ENCODE measurements at regions not wholly inside any gene's neighbourhood (a gene's known extent, or its start where the extent isn't known, plus 50 kb on each side); places are given as distances from the start of the nearest gene placed in this dataset.
"Not testable (repeated sequence)": the region's sequence is repeated elsewhere in the genome, so short reads cannot be mapped to it uniquely, and the experiment has no call there.

DNA sequence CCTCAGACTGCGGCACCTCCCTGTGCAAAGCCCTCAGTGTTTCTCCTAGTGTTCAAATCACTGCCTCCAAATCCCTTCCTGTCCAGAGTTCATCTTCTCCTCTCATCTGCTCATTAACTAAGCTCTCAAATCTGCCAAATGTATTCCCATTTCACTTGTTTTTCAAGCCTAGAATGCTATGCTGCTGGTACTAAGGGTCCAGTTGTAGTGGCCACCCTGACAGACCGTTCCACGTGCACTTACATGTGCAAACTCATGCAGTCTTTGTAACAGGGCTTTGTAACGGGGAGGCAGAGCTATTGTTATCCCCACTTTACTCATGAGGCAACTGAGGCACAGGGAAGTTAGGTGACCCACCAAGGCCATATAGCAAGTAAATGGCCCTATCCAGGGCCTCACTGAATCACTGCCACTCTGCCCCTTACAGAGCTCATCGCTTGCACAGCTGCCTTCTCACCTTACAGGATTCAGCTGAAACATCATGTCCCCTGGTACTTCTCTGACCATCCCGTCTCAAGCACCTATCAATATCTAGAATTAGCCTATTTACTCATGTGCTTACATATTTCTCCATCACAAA lies 153.0 kb upstream of the PDE1C start:
- no peak for DNase-seq (ENCODE audit: low spot score)

DNA sequence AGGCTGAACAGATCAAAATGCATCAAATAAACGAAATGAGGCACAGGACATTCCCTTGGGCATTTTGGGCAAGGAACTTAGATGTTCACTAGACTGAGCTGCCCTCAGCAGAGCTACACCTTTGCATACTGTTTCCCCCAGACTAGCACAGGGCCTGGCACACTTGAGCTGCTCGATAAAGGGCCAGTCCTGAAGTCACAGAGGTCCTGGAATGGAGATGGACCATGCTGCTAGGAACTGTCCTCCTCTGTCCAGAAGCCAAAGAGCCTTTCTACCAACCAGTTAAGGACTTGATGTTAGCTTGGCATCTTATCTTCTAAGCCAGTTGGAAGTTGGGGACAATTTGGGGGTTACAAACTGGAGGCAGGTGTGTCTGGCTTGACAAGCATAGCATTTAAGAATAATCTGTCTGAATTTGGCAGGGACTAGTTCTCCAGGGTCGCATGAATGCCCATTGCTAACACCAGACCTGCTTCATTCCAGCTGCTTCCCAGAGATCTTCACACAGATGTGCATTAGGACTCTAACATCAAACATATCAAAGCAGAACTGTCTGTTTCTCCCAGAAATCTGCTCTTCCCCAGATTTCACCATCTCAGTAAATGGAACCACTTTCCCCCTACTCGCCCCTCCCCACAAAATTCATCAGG lies 152.2 kb upstream of the PDE1C start:
- DNase-seq (ENCODE audit: low spot score), result no peak

DNA sequence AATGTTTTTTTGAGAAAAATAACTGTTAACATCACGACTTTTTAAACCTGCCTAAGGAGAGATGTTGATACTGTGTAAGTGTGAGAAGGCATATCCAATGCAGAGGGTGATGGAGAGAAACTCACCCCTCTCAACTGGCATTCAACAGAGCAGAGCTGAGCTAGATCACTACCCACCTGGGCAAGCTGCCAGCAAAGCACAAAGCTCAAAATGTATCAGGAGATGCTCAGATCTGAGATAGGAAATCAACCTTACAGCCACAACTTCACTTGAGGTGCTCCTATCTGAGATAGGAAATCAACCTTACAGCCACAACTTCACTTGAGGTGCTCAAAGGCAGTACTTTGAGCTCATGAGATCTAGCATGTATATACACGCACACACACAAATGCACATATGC lies 151.5 kb upstream of the PDE1C start:
- no peak for DNase-seq (ENCODE audit: low spot score)

DNA sequence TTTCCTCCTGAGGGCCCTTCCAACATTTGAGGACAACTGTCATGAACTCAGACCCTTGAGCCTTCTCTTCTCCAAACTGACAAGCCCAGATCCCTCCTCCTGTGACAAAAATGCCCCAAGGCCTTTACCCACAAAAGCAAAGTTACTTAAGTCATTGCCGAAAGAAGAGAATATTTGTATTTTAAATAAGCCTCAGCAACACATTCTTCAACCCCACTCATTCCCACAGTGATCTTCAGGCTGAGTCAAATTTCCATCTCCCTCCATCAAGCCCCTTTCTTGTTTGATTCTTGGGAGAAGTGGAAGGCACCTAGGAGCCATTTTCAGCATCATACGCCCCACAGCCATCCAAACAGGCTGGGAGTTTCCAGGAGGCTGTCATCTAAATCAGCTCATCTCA lies 150.8 kb upstream of the PDE1C start:
- no peak for DNase-seq (ENCODE audit: low spot score)

DNA sequence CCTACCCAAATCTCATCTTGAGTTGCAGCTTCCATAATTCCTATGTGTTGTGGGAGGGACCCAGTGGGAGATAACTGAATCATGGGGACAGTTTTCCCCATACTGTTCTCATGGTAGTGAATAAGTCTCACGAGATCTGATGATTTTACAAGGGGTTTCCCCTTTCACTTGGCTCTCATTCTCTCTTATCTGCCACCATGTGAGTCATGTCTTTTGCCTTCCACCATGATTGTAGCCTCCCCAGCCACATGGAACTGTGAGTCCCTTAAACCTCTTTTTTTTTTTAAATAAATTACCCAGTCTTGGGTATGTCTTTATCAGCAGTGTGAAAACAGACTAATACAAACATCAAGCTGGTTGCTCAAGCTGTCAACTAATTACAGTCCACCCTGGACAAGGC lies 149.6 kb upstream of the PDE1C start:
- not testable (repeated sequence) for DNase-seq (ENCODE audit: low spot score)

DNA sequence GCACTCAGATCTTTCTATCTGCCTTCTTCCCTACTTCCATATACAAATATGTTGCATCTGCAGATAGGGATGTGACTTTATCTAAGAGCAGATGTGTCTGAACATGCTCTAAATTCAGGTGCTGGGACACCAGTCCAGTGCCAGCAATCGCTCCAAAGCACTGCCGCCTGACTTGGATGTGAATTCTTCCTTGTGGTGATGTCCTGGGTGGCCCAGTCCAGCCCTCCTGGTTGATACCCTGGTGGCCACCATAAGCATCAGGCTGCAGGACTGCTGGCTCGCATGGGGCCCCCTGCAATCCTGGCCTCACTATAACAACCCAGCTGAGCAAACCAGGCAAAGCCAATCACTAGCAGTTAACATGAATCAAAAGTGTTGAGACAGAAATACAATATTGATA lies 149.2 kb upstream of the PDE1C start:
- no peak for DNase-seq (ENCODE audit: low spot score)

DNA sequence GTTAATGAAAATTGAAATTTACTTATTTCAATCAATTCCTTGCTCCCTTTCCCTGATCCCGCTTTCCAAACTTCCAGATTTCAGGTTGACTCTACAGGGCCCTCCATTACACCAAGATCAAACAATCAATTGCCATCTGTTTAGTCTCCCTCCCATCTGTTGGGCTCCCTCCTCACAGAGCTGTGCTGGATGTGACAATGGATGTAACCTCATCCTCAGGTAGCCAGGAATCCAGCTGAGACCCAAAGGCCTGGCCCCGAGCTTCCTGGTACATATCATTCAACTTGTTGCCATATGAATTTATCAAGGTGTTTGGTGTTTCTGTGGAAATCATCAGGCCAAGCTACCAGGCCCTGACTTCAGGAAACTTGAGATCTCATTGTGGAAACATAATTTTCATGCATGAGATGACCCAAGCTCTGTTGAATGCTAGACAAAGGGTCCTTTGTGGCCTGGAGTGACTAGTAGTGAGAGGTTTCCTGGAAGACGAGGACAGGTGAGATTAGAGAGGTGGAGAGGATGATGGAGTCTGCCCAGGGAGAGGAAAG lies 148.6 kb upstream of the PDE1C start:
- DNase-seq (ENCODE audit: low spot score), result no peak

DNA sequence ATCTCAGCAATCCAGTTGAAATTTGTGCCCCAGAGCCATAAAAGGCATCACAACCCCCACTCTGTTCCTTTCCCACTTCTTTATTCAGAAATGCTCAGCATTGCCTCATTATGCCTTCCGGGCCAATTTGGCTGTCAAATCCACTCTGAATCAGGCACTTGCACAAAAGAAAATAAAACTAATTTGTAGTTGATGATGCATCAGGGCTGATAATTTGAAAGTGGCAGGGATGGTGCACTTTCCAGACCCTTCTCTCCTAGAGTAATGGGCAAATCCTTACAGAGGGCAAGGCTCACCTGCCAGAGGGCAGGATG lies 147.9 kb upstream of the PDE1C start:
- DNase-seq (ENCODE audit: low spot score), result no peak

DNA sequence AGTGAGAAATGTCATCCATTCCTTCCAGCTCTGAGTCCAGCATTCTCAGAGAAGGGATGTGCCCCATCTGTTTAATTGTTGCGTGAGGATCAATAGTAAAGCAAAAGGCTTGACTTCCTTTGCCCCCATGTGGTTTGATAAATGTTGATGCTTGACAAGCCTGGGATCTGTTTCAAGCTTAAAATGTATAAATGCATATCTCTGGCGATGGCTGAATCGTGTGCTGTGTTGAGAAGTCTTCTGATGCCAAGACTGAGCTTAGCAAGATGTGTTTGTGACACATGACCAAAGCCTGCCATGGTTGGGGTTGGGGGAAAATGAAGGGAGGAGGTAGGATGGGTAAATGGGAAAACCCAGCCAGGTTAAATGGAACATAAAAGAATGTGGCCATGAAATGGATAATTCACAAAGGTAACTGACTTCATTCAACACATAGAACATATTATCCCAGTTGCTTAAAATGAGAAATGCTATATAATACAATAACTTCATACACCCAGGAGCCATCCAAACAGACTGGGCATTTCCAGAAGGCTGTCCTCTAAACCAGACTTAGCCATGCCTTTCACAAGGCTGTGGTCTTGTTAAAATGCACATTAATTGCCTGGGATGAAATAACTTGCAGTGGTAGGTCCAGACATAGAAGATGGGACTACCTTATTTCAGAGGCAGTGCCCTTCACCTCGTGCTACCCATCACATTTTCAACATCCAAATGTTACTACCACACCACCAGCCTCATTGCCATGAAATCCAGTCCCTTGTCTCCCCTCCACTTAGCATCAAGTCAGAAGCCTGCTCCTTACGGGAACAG lies 147.3 kb upstream of the PDE1C start:
- no peak for DNase-seq (ENCODE audit: low spot score)

DNA sequence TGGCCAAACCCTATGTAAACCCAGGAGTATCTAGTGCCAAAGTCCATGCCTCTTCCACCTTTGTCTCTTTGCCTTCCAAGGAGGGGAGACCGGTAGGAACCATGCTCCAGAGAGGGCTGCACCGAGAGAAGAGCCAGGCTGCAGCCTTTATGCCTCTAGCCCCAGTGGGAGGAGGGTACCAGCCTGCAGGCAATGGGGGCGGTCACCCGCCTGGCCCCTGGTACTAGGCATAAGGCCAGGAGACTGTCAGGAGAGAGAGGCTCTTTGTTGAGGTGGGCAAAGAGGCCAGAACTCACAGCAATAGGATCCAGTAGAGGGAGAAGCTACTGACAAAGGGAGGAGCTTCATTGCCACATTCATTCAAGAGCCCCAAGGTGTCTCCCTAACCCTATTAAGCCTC lies 146.6 kb upstream of the PDE1C start:
- no peak for DNase-seq (ENCODE audit: low spot score)

DNA sequence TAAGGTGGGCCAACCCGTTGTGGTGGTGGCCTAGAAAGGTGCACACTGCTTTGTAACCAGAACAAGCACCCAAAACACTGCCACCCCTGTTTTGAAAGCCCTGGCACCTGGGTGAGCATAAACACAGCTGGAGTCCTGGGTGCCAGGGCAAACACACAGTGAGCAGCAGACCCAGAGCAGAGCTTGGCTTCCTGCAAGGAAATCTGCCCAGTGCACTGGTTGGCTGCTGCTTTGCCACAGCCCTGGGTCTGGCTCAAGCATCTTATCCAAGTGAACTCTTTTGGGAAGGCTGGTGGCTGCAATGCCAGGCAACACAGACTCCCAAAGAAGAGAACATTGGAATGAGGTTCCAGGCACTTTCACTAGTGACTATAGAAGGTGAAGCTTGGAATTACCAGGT lies 145.5 kb upstream of the PDE1C start:
- DNase-seq (ENCODE audit: low spot score), result no peak

DNA sequence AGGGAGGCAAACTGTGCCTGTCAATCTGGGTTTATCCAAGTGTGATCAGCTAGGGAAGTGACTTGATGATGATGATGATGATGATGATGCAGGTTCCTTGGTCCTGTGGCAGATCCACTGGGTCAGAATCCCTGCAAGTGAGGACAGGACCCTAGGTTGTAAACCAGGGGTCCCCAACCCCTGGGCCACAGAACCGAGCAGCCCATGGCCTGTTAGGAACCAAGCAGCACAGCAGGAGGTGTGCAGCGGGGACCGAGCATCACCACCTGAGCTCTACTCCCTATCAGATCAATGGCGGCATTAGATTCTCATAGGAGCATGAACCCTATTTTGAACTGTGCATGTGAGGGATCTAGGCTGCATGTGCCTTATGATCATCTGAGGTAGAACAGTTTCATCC lies 144.7 kb upstream of the PDE1C start:
- no peak for DNase-seq (ENCODE audit: low spot score)

DNA sequence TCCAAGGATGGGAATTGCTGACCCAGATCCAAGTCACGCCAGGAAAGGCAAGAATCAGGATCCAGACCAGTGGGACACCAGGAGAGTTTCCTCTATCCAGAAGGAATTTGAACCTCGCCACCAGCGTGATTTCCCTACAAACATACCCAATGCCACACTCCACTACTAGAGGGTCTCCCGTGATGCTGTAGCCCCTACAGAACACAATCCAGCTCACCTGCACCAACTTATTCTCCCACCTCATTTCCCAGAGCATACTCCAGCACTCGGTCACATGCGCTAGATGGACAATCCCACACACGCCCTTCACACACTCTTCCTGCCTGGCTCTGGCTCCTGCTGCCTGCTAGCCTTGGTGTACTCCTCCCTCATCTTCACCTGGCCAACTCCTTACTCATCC lies 142.1 kb upstream of the PDE1C start:
- no peak for DNase-seq (ENCODE audit: low spot score)

DNA sequence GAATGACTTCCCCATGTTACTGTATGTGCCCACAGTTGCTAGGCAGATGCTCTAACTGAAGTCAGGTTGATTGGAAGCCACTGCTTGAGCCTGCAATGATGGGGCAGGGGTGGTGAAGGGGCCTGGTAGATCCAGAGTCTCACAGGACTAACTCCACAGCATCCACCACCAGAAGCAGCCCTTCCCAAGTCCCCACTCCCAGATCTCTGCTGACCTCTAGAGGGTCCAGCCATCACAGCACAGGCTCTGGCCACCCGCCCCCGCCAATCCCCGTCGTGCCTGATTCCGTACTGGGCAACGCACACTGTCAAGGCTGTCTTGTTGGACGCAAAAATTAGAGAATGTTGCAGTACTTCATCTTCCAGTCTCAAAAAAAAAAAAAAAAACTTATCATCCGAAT lies 136.8 kb upstream of the PDE1C start:
- no peak for DNase-seq (ENCODE audit: low spot score)

DNA sequence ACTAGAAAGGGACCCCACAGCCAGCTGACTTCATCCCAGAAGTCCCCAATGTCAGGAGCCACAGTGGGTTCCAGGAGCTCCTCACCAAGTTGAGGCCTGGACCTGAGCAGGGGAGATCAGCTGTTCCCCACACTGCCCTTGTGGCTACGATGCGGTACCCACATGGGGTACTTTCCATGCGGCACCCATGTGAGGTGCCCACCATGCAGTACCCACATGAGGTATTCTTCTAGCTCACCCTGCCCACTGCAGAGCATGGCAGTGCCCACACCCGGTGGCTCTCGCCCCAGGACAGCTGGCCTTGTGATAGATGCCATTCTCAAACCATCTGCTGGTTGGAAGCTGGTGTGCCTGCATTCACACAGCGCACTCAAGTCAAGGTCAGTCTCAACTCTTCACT lies 136.3 kb upstream of the PDE1C start:
- no peak for DNase-seq (ENCODE audit: low spot score)

DNA sequence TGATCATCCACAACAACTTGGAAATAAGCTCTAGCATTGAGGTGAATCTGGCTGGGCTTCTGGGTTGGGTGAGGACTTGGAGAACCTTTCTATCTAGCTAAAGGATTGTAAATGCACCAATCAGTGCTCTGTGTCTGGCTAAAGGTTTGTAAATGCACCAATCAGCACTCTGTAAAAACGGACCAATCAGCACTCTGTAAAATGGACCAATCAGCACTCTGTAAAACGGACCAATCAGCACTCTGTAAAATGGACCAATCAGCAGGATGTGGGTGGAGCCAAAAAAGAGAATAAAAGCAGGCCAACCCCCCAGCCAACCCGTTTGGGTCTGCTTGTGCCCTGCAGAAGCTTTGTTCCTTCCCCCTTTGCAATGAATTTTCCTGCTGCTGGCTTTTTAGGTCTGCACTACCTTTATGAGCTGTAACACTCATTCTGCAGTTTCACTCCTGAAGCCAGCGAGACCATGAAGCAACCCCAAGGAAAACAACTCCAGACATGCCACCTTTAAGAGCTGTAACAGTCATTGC lies 135.2 kb upstream of the PDE1C start:
- DNase-seq (ENCODE audit: low spot score), result not testable (repeated sequence)

DNA sequence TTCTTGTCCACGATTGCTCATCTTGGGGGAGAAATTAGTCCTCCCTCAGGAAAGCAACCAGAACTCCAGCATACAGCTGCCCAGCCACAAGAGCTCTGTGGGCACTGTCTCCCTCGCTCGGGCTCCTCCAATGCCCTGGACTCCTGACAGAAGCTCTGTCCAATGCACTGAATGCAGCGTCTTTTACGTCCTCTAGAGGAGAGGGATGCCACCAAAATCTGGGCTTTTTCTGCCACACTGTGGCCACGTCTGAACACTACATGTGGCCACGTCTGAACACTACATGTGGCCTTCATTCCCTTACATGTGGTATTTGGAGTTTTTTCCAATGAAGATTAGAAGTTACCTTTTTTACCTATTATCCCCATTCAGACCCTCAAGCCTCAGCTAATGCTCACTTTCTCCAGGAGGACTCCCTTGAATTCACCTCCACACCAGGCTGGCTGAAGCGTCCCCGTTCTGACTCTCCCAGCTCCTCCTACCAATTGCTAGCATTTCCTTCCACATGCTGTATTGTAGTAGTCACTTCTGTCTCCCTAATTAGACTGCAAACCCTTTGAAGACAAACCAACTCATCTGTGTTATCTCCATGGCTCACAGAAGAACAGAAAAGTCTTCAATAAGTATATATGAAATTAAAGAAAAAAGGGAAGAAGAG lies 134.3 kb upstream of the PDE1C start:
- no peak for DNase-seq (ENCODE audit: low spot score)

DNA sequence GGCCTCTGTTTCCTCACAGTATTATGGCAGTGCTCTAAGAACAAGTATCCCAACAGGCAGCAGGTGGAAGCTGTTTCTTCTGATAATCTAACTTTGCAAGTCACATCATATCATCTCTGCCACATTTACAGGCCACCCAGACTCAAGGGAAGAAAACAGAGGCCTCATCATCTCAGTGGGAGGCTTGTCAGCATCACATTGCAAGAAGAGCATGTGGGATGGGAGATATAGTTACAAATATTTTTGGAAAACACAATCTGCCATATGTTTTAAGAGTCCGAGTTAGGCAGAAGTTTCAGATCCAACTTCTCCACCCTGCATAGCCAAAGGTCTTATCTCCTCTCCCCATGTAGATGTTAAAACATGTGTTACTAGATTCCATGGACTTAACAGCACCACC lies 130.4 kb upstream of the PDE1C start:
- DNase-seq (ENCODE audit: low spot score), result no peak

DNA sequence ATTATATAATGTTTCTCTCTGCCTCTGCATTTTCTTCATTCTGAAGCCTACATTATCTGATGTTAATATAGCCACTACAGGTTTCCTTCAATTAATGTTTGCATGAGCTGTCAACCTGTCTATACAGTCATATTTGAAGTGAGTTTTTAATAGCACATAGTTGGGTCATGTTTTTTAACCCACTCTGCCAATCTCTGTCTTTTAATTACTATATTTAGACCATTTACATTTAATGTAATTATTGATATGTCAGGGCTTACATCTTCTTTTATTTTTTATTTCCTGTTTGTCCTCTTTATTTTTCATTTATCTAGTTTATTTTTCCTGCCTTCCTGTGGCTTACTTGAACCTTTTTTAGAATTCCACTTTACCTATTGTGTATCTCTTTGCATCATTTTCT lies 124.3 kb upstream of the PDE1C start:
- no peak for DNase-seq (ENCODE audit: low spot score)

DNA sequence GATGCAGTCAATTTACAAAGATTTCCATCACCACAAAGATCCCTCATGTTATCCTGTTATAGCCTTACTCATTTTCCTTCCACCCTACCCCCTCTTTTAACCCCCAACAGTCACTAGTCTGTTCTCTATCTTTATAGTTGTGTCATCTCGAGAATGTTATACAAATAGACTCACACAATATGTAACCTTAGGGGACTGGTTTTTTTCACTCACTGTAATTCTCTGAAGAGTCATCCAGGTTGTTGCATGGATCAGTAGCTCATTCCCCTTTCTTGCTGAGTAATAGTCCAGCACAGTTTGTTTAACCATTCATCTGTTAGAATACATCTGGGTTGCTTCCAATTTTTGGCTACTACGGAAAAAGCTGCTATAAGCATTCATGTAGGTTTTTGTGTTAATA lies 121.1 kb upstream of the PDE1C start:
- DNase-seq (ENCODE audit: low spot score), result no peak

DNA sequence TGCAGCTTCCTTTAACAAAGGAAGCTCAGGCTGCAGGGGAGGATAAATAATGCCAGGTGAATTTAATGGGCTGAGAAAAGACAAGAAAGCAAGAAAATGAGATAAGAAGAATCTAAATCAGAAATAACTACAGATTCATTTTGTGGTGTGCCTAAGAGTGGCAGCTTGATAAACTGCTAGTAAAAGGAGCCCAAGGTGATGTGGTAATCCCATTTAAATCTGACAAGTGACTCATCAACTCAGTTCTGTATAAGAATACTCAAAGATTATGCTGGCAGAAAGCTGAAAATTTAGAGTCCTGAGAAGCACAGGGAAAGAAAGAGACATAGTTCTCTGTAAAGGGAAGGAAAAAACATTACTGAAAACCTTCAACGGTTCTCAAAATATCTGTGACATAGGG lies 109.4 kb upstream of the PDE1C start:
- DNase-seq (ENCODE audit: low spot score), result no peak

DNA sequence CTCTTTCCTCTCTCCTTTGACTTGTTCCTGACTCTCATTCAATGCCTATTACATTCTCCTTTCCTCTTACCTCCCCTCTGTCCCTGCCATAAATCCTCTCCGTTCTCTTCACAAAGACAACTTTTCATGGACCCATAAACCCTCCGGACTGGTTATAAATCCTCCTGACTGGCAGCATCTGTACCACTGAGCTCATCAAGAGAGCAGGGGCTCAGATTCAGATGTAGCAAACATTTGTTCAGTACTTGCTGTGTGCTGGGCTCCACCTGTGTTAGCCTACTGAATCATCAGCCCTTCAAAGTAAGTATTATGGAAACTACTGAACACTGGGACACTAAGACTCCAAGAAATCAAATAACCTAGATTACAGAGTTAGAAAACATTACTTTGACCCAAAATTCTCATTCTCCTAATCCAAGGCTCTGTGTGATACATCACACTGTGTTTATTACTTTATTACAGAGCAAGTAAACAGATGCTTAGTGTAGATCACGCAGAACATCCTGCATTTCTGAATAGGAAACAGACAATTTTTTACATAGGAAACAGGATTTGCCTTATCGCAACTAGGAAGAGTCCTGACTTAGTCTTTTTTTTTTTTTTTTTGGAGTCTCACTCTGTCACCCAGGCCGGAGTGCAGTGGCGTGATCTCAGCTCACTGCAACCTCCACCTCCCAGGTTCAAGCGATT lies 108.6 kb upstream of the PDE1C start:
- no peak for DNase-seq (ENCODE audit: low spot score)
